K562 (cell line): ENCODE measurements at regions not wholly inside any gene's neighbourhood (a gene's known extent, or its start where the extent isn't known, plus 50 kb on each side); places are given as distances from the start of the nearest gene placed in this dataset.

Experiments
- ATF3 ChIP-seq, 2 experiments: fragments of 450-650 bp in 1 of 2; sonication (generic) in 1 of 2; formaldehyde crosslinking in 1 of 2; IDR thresholded peaks in 1 of 2; conservative IDR thresholded peaks in 1 of 2; 2 replicates each; pipeline versions ENCODE4 v1.6.1 to v1.8.1; 2016 to 2023; ENCODE audit warnings: mild to moderate bottlenecking in 2 of 2, moderate library complexity in 2 of 2, inconsistent platforms in 1 of 2, missing genetic modification reagents in 1 of 2
- BACH1 ChIP-seq: fragments of 200-800 bp; sonication (Bioruptor generic); IDR thresholded peaks from 2 replicates; pipeline ENCODE4 v1.6.1; 2016; ENCODE audit warnings: missing genetic modification characterization, missing compliant biosample characterization
- CAMTA2 ChIP-seq: fragments of 250-450 bp; sonication (Bioruptor Pico); conservative IDR thresholded peaks from 2 replicates; pipeline ENCODE4 v1.5.1; 2022
- EZH2 ChIP-seq: IDR thresholded peaks from 2 replicates; pipeline ENCODE4 v1.6.1; 2012; ENCODE audit warnings: low read depth, mild to moderate bottlenecking, inconsistent platforms, low read length, borderline replicate concordance
- GTF2F1 ChIP-seq: IDR thresholded peaks from 2 replicates; pipeline ENCODE4 v1.6.1; 2011; ENCODE audit warnings: low read depth, low read length, improper control_type of control experiment
- KAT7 ChIP-seq: sonication (generic); formaldehyde crosslinking; IDR thresholded peaks from 2 replicates; pipeline ENCODE4 v1.8.0; 2022; ENCODE audit warnings: missing genetic modification reagents, mild to moderate bottlenecking, borderline replicate concordance
- MAFF ChIP-seq: IDR thresholded peaks from 2 replicates; pipeline ENCODE4 v1.6.1; 2012; ENCODE audit warnings: low read length, improper control_type of control experiment
- SIX5 ChIP-seq, 2 experiments: IDR thresholded peaks; 2 replicates each; pipeline ENCODE4 v1.6.1; 2011; ENCODE audit warnings: low read length in 2 of 2, borderline replicate concordance in 1 of 2, low read depth in 1 of 2, mild to moderate bottlenecking in 1 of 2, moderate library complexity in 1 of 2; ENCODE audit not compliant: insufficient read depth in 1 of 2
- TCF7L2 ChIP-seq: fragments of 150-350 bp; IDR thresholded peaks from 2 replicates; pipeline ENCODE4 v1.6.1; 2016; ENCODE audit warnings: low read depth, mild to moderate bottlenecking, low read length, moderate library complexity
- YY1 ChIP-seq, 3 experiments: IDR thresholded peaks; 2 replicates each; pipeline ENCODE4 v1.6.1; 2011; ENCODE audit warnings: low read length in 2 of 3, mild to moderate bottlenecking in 2 of 3, moderate library complexity in 2 of 3, borderline replicate concordance in 1 of 3, control low read depth in 1 of 3, low read depth in 1 of 3; ENCODE audit not compliant: insufficient read depth in 3 of 3, insufficient replicate concordance in 2 of 3, control insufficient read depth in 1 of 3, insufficient read length in 1 of 3; ENCODE audit errors: extremely low read depth in 1 of 3
- TF ChIP-seq, protein P1 (sequence below), 3 experiments: IDR thresholded peaks in 2 of 3; conservative IDR thresholded peaks in 1 of 3; 2 replicates each; pipeline ENCODE4 v1.5.1; 2011 to 2012; ENCODE audit warnings: low read length in 3 of 3, mild to moderate bottlenecking in 3 of 3, control low read depth in 2 of 3, improper control_type of control experiment in 1 of 3, inconsistent platforms in 1 of 3, low read depth in 1 of 3, mixed read lengths in 1 of 3, moderate library complexity in 1 of 3; ENCODE audit not compliant: insufficient read depth in 2 of 3
- TF ChIP-seq, protein P2 (sequence below): fragments of 450-650 bp; conservative IDR thresholded peaks from 2 replicates; pipeline ENCODE4 v1.6.1; 2016; ENCODE audit warnings: missing genetic modification characterization, low read depth, mild to moderate bottlenecking, missing compliant biosample characterization, moderate library complexity

DNA sequence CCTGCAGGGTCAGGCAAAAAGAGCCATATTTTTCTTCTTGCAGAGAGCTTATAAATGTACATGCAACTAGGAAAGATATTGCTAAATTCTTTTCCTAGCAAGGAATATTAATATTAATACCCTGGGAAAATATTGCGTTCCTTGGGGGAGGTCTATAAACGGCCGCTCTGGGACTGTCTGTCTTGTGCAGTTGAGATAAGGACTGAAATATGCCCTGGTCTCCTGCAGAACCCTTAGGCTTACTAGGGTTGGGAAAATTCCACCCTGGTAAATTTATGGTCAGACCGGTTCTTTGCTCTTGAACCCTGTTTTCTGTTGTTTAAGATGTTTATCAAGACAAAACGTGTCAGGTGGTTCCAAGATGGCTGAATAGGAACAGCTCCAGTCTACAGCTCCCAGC lies 121.3 kb upstream of the CARMIL1 start:
- TF ChIP-seq SIX5 (IDR thresholded peaks at IDR 0.05; ENCODE audit: borderline replicate concordance in 1 of 2, insufficient read depth in 1 of 2, low read depth in 1 of 2, low read length in 2 of 2) = no peak
- TF ChIP-seq CAMTA2 = no peak
- no peak for TF ChIP-seq EZH2
- TF ChIP-seq KAT7 (CRISPR knock-in tag) = no peak
- TF ChIP-seq BACH1 = no peak
- no peak for TF ChIP-seq GTF2F1
- no peak for TF ChIP-seq YY1 (IDR thresholded peaks at IDR 0.05; ENCODE audit: borderline replicate concordance in 1 of 3, control insufficient read depth in 1 of 3, extremely low read depth in 1 of 3, insufficient read depth in 3 of 3, insufficient read length in 1 of 3, insufficient replicate concordance in 2 of 3, low read depth in 1 of 3, low read length in 2 of 3)
- TF ChIP-seq ATF3 (IDR thresholded peaks at IDR 0.05) = no peak
- TF ChIP-seq ATF3 (CRISPR knock-in tag; conservative IDR thresholded peaks at IDR 0.05) = no peak
- TF ChIP-seq, protein P1, sequence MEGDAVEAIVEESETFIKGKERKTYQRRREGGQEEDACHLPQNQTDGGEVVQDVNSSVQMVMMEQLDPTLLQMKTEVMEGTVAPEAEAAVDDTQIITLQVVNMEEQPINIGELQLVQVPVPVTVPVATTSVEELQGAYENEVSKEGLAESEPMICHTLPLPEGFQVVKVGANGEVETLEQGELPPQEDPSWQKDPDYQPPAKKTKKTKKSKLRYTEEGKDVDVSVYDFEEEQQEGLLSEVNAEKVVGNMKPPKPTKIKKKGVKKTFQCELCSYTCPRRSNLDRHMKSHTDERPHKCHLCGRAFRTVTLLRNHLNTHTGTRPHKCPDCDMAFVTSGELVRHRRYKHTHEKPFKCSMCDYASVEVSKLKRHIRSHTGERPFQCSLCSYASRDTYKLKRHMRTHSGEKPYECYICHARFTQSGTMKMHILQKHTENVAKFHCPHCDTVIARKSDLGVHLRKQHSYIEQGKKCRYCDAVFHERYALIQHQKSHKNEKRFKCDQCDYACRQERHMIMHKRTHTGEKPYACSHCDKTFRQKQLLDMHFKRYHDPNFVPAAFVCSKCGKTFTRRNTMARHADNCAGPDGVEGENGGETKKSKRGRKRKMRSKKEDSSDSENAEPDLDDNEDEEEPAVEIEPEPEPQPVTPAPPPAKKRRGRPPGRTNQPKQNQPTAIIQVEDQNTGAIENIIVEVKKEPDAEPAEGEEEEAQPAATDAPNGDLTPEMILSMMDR (IDR thresholded peaks at IDR 0.05 in 2 of 3, conservative IDR thresholded peaks at IDR 0.05 in 1 of 3; ENCODE audit: insufficient read depth in 2 of 3, low read depth in 1 of 3, low read length in 3 of 3) = no peak
- TF ChIP-seq, protein P2, sequence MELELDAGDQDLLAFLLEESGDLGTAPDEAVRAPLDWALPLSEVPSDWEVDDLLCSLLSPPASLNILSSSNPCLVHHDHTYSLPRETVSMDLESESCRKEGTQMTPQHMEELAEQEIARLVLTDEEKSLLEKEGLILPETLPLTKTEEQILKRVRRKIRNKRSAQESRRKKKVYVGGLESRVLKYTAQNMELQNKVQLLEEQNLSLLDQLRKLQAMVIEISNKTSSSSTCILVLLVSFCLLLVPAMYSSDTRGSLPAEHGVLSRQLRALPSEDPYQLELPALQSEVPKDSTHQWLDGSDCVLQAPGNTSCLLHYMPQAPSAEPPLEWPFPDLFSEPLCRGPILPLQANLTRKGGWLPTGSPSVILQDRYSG = no peak
- no peak for TF ChIP-seq TCF7L2
- no peak for TF ChIP-seq MAFF
